MCF 10A (cell line): ENCODE measurements at regions not wholly inside any gene's neighbourhood (a gene's known extent, or its start where the extent isn't known, plus 50 kb on each side); places are given as distances from the start of the nearest gene placed in this dataset.

Experiments used
- BruUV-seq: library from RNA; stranded (reverse); fragments of 400-500 nt; replicated peaks from 2 replicates; lab custom pipeline; 2021; lab: Mats Ljungman, UMichigan
- CTCF ChIA-PET: fragments of 300-600 bp; sonication (Branson Sonifier 250); formaldehyde crosslinking; extraction: SDS; loops from one replicate; lab custom pipeline; 2021; ENCODE audit warnings: antibody characterized with exemption, inconsistent platforms; lab: Yijun Ruan, JAX
- POLR2A ChIA-PET: fragments of 300-600, 350-650 bp; sonication (Branson Sonifier 250); formaldehyde crosslinking; extraction: SDS; loops from one replicate; lab custom pipeline; 2020; ENCODE audit warnings: antibody characterized with exemption, inconsistent platforms; lab: Yijun Ruan, JAX
- DNase-seq: peaks from one replicate; pipeline ENCODE4 v3.0.0-alpha.2; 2018; ENCODE audit not compliant: unreplicated experiment
- H3K27ac Mint-ChIP-seq: one replicate; pipeline ENCODE4 v1.8.0; 2022; ENCODE audit warnings: mild to moderate bottlenecking, low read depth, mixed read lengths; ENCODE audit not compliant: unreplicated experiment
- H3K27me3 Mint-ChIP-seq: one replicate; pipeline ENCODE4 v1.8.0; 2022; ENCODE audit warnings: mixed read lengths; ENCODE audit not compliant: insufficient read depth, unreplicated experiment
- H3K36me3 Mint-ChIP-seq: one replicate; pipeline ENCODE4 v1.8.0; 2022; ENCODE audit warnings: mild to moderate bottlenecking, moderate library complexity, mixed read lengths; ENCODE audit not compliant: insufficient read depth, unreplicated experiment
- H3K4me1 Mint-ChIP-seq: one replicate; pipeline ENCODE4 v1.8.0; 2022; ENCODE audit warnings: mixed read lengths; ENCODE audit not compliant: insufficient read depth, unreplicated experiment
- H3K4me3 Mint-ChIP-seq: one replicate; pipeline ENCODE4 v1.8.0; 2022; ENCODE audit warnings: mild to moderate bottlenecking, moderate library complexity, mixed read lengths; ENCODE audit not compliant: unreplicated experiment
- H3K9me3 Mint-ChIP-seq: one replicate; pipeline ENCODE4 v1.8.0; 2022; ENCODE audit warnings: mixed read lengths; ENCODE audit not compliant: unreplicated experiment
- intact Hi-C: fragments of 100-400 bp; cut with micrococcal nuclease; formaldehyde crosslinking; loops from 2 replicates; pipeline ENCODE4 v1.14.1; 2022
- TF ChIP-seq, protein P1 (sequence below): fragments of 200-600 bp; IDR thresholded peaks from one replicate; pipeline ENCODE4 v1.8.0; 2022; ENCODE audit warnings: antibody characterized with exemption, mild to moderate bottlenecking; ENCODE audit not compliant: unreplicated experiment

DNA sequence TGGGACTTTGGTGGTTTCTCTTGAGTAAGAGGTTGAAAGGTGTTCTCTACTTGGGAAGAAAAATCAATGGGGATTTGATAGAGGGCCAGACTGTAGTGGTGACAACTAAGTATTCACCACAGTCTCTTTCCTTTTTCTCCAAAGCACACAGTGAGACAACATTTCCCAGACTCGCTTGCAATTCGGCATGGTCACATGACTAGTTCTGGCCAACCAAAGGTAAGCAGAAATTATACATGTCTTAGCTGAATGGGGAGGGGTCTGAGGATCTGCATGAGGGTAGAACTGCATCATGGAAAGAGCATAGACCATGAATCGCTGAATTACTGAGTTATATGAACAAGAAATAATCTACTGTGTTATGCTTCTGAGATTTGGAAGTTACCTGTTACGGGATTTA, 144.5 kb upstream of the MYRIP start:
- CTCF ChIA-PET: interaction anchor here (2.0 kb wide), 2 partner anchors 42 to 515 kb away, joined by 5 to 20 read pairs; no protein-coding TSS in a partner anchor
- intact Hi-C loops: loop anchor here (10.0 kb wide), 1 partner anchor 650 kb away; no protein-coding TSS in a partner anchor
- Mint-ChIP-seq H3K4me1 (peaks cover 5% of the 10 kb centered on the region), H3K27me3 (no peaks in the 10 kb centered on the region), H3K27ac (no peak overlapping the region), H3K9me3 (no peaks in the 10 kb centered on the region), H3K4me3 (no peak overlapping the region), H3K36me3 (no peaks in the 10 kb centered on the region)
- TF ChIP-seq, protein P1, sequence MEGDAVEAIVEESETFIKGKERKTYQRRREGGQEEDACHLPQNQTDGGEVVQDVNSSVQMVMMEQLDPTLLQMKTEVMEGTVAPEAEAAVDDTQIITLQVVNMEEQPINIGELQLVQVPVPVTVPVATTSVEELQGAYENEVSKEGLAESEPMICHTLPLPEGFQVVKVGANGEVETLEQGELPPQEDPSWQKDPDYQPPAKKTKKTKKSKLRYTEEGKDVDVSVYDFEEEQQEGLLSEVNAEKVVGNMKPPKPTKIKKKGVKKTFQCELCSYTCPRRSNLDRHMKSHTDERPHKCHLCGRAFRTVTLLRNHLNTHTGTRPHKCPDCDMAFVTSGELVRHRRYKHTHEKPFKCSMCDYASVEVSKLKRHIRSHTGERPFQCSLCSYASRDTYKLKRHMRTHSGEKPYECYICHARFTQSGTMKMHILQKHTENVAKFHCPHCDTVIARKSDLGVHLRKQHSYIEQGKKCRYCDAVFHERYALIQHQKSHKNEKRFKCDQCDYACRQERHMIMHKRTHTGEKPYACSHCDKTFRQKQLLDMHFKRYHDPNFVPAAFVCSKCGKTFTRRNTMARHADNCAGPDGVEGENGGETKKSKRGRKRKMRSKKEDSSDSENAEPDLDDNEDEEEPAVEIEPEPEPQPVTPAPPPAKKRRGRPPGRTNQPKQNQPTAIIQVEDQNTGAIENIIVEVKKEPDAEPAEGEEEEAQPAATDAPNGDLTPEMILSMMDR: no peak
- BruUV-seq: no TSS peak
- no peak for DNase-seq
- POLR2A ChIA-PET: no interaction called here

DNA sequence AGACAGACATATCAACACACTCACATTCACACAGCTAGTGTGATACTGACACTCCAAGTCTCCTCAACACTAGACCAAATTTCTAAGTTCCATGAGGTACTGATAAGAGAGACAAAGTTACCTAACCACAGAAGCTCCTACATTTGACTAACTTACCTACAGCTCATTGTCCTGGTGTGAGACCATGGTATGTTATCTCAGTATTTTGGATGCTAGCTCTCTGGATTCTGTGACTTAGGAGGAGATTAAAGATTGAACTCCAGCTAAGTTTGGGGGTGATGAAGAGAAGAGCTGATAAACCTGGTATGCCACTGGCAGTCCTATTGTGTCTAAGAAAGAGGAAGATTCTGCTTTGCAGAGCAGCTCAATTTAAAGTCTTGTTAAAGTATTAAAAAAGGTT, 144.0 kb upstream of the MYRIP start:
- Mint-ChIP-seq H3K9me3 (no peaks in the 10 kb centered on the region), H3K4me1 (peaks cover 5% of the 10 kb centered on the region), H3K27ac (no peak overlapping the region), H3K4me3 (no peak overlapping the region), H3K27me3 (no peaks in the 10 kb centered on the region), H3K36me3 (no peaks in the 10 kb centered on the region)
- BruUV-seq: no TSS peak
- intact Hi-C loops: loop anchor here (10.0 kb wide), 1 partner anchor 649 kb away; no protein-coding TSS in a partner anchor
- TF ChIP-seq, protein P1: no peak
- ChIA-PET CTCF (interaction anchor here (0.6 to 2.0 kb wide), 4 partner anchors 41 to 514 kb away, joined by 3 to 20 read pairs (median 4); no protein-coding TSS in a partner anchor), POLR2A (interaction anchor here (0.5 kb wide), 1 partner anchor 1998 kb away, joined by 3 read pairs; no protein-coding TSS in a partner anchor)
- no peak for DNase-seq

DNA sequence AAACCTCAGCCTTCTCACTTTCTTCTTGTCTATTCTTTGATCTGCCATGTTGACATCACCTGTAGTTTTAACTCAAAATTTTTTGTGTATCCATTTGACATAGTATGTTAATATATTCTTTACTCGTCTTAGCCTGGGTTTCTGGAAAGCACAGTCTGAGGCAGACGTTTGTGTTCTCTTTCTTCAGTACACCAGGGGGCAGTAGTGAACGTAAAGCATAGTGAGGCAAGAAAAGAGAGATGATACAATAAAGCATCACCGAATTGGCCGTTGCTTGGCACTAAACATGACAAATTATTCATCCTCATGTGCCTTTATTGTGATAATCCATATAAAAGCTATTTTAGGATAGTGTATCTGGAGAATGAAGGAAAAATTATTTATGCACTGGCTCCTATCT, 141.0 kb upstream of the MYRIP start:
- POLR2A ChIA-PET: no interaction called here
- BruUV-seq: no TSS peak
- intact Hi-C loops: loop anchor here (1.0 to 10.0 kb wide), 4 partner anchors 126 to 646 kb away; no protein-coding TSS in a partner anchor
- Mint-ChIP-seq H3K4me1 (peaks cover 15% of the 10 kb centered on the region), H3K36me3 (no peaks in the 10 kb centered on the region), H3K27me3 (no peaks in the 10 kb centered on the region), H3K27ac (no peak overlapping the region), H3K9me3 (no peaks in the 10 kb centered on the region), H3K4me3 (no peak overlapping the region)
- TF ChIP-seq, protein P1: peak; percentile 48
- DNase-seq: peak; percentile 73
- CTCF ChIA-PET: interaction anchor here (0.6 to 4.3 kb wide), 19 partner anchors 9 to 1093 kb away, joined by 3 to 41 read pairs (median 3); no protein-coding TSS in a partner anchor

DNA sequence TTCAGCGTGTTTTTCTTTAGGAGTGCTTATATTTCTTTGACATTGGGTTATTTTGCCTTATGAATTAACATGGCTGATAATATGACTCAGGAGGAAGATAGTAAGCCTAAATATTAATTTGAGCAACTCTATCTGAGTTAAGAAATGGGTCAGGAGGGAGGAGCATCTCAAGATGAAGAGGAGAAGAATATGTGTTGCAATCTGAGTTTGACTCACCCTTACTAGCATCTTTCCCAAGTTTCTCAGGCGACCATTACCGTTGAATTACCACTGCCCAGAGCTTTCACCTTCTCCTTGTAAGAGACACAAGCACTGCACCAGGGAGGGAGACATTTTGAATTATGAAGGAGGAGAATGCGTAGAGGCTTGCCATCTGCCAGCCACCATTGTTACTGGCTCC, 138.3 kb upstream of the MYRIP start:
- no peaks in the 10 kb centered on the region for H3K27me3 Mint-ChIP-seq
- BruUV-seq: no TSS peak
- intact Hi-C loops: no loop called here

More for the DNA sequence above, 138.3 kb upstream of the MYRIP start:
- no peaks in the 10 kb centered on the region for H3K36me3 Mint-ChIP-seq
- POLR2A ChIA-PET: interaction anchor here (1.2 to 1.6 kb wide), 5 partner anchors 10 to 641 kb away, joined by 3 to 6 read pairs (median 3); no protein-coding TSS in a partner anchor
- CTCF ChIA-PET: interaction anchor here (0.6 to 4.3 kb wide), 6 partner anchors 22 to 507 kb away, joined by 3 to 41 read pairs (median 4); no protein-coding TSS in a partner anchor
- DNase-seq: peak; percentile 75
- H3K27ac Mint-ChIP-seq: no peak overlapping the region
- TF ChIP-seq, protein P1: no peak
- no peak overlapping the region for H3K4me3 Mint-ChIP-seq
- peaks cover 15% of the 10 kb centered on the region for H3K4me1 Mint-ChIP-seq
- no peaks in the 10 kb centered on the region for H3K9me3 Mint-ChIP-seq
